IMR-90 (cell line): ENCODE measurements at regions not wholly inside any gene's neighbourhood (a gene's known extent, or its start where the extent isn't known, plus 50 kb on each side); places are given as distances from the start of the nearest gene placed in this dataset.

Source experiments
- ATAC-seq: fragments of 200-7000 bp; cut with Tn5 transposase; 2 replicates; pipeline ENCODE4 v1.9.1; 2020; ENCODE audit warnings: low read depth, mild to moderate bottlenecking, moderate library complexity
- BruUV-seq: library from RNA; stranded (reverse); fragments of 400-500 nt; replicated peaks from 2 replicates; lab custom pipeline; 2021; lab: Mats Ljungman, UMichigan
- CTCF ChIA-PET: fragments of 300-600 bp; formaldehyde crosslinking; extraction: SDS; loops from one replicate; lab custom pipeline; 2021; ENCODE audit warnings: antibody characterized with exemption; lab: Yijun Ruan, JAX
- POLR2A ChIA-PET: fragments of 300-600 bp; sonication (Branson Sonifier 250); formaldehyde crosslinking; loops from one replicate; lab custom pipeline; 2022; ENCODE audit warnings: antibody characterized with exemption; ENCODE audit not compliant: unreplicated experiment; lab: Charles Lee
- DNase-seq: peaks from one replicate; pipeline ENCODE4 v3.0.0; 2013
- H2AFZ ChIP-seq: replicated peaks from 2 replicates; pipeline ENCODE3; 2013; ENCODE audit warnings: low read length, mild to moderate bottlenecking; ENCODE audit not compliant: poor library complexity
- H2AK5ac ChIP-seq: 2 replicates; pipeline ENCODE4 v1.6.1; 2013; ENCODE audit warnings: low read depth, low read length, inconsistent platforms
- H2AK9ac ChIP-seq: replicated peaks from 2 replicates; pipeline ENCODE3; 2013; ENCODE audit warnings: mild to moderate bottlenecking, low read depth, low read length, moderate library complexity; ENCODE audit not compliant: poor library complexity
- H2BK120ac ChIP-seq: 2 replicates; pipeline ENCODE4 v1.6.1; 2013; ENCODE audit warnings: low read depth, low read length, inconsistent platforms
- H2BK15ac ChIP-seq: 3 replicates; pipeline ENCODE4 v1.6.1; 2013; ENCODE audit warnings: low read depth, low read length, inconsistent platforms
- H2BK20ac ChIP-seq: 2 replicates; pipeline ENCODE4 v1.6.1; 2013; ENCODE audit warnings: low read depth, mild to moderate bottlenecking, inconsistent platforms, low read length, moderate library complexity
- H2BK5ac ChIP-seq: 2 replicates; pipeline ENCODE4 v1.6.1; 2013; ENCODE audit warnings: mild to moderate bottlenecking, low read depth, low read length, inconsistent platforms; ENCODE audit not compliant: poor library complexity, severe bottlenecking
- H3K14ac ChIP-seq: replicated peaks from 2 replicates; pipeline ENCODE4 v1.6.1; 2013; ENCODE audit warnings: low read depth, low read length, inconsistent platforms
- H3K18ac ChIP-seq: 2 replicates; pipeline ENCODE4 v1.6.1; 2013; ENCODE audit warnings: low read depth, low read length, control low read depth
- H3K23ac ChIP-seq: 2 replicates; pipeline ENCODE4 v1.6.1; 2013; ENCODE audit warnings: low read depth, low read length, inconsistent platforms
- H3K27ac ChIP-seq: 2 replicates; pipeline ENCODE4 v1.5.1; 2013; ENCODE audit warnings: mild to moderate bottlenecking, control low read depth, low read length; ENCODE audit not compliant: insufficient read depth
- H3K27me3 ChIP-seq: 2 replicates; pipeline ENCODE4 v1.6.1; 2013; ENCODE audit warnings: low read length; ENCODE audit not compliant: control insufficient read depth, insufficient read depth
- H3K36me3 ChIP-seq: 2 replicates; pipeline ENCODE4 v1.6.1; 2013; ENCODE audit warnings: low read length, mixed read lengths; ENCODE audit not compliant: control insufficient read depth, insufficient read depth
- H3K4ac ChIP-seq: 2 replicates; pipeline ENCODE4 v1.6.1; 2013; ENCODE audit warnings: low read depth, low read length, inconsistent platforms
- H3K4me1 ChIP-seq: 2 replicates; pipeline ENCODE4 v1.6.1; 2013; ENCODE audit warnings: low read length, mixed read lengths; ENCODE audit not compliant: control insufficient read depth, insufficient read depth
- H3K4me2 ChIP-seq: 2 replicates; pipeline ENCODE4 v1.6.1; 2013; ENCODE audit warnings: low read depth, mild to moderate bottlenecking, control low read depth, low read length, moderate library complexity
- H3K4me3 ChIP-seq: 2 replicates; pipeline ENCODE4 v1.5.1; 2013; ENCODE audit warnings: low read depth, mild to moderate bottlenecking, control low read depth, low read length, moderate library complexity; ENCODE audit not compliant: insufficient read depth
- H3K56ac ChIP-seq: 2 replicates; pipeline ENCODE4 v1.6.1; 2013; ENCODE audit warnings: low read length, inconsistent platforms; ENCODE audit not compliant: insufficient read depth; ENCODE audit errors: extremely low read depth
- H3K79me1 ChIP-seq, 2 experiments: 2 replicates each; pipeline ENCODE4 v1.6.1; 2013; ENCODE audit warnings: low read length in 2 of 2, inconsistent platforms in 1 of 2, low read depth in 1 of 2
- H3K9ac ChIP-seq: 2 replicates; pipeline ENCODE4 v1.6.1; 2013; ENCODE audit warnings: low read depth, low read length, control low read depth
- H3K9me1 ChIP-seq: 2 replicates; pipeline ENCODE4 v1.6.1; 2013; ENCODE audit warnings: low read length, inconsistent platforms; ENCODE audit not compliant: insufficient read depth
- H3K9me3 ChIP-seq: 2 replicates; pipeline ENCODE4 v1.6.1; 2013; ENCODE audit warnings: low read length; ENCODE audit not compliant: control insufficient read depth, insufficient read depth
- H4K20me1 ChIP-seq: 2 replicates; pipeline ENCODE4 v1.6.1; 2013; ENCODE audit warnings: low read length, inconsistent platforms; ENCODE audit not compliant: insufficient read depth
- H4K5ac ChIP-seq: 2 replicates; pipeline ENCODE4 v1.6.1; 2013; ENCODE audit warnings: mild to moderate bottlenecking, low read depth, low read length, control low read depth
- H4K8ac ChIP-seq, 2 experiments: 2 replicates each; pipeline ENCODE4 v1.6.1; 2013; ENCODE audit warnings: low read depth in 2 of 2, low read length in 2 of 2, control low read depth in 1 of 2, inconsistent platforms in 1 of 2
- H4K91ac ChIP-seq: 2 replicates; pipeline ENCODE4 v1.6.1; 2013; ENCODE audit warnings: low read depth, low read length, inconsistent platforms; ENCODE audit not compliant: insufficient read depth
- BHLHE40 ChIP-seq: fragments of 150-350 bp; IDR thresholded peaks from 2 replicates; pipeline ENCODE4 v1.6.1; 2016; ENCODE audit warnings: mild to moderate bottlenecking, low read depth, low read length
- CEBPB ChIP-seq: IDR thresholded peaks from 2 replicates; pipeline ENCODE4 v1.6.1; 2012; ENCODE audit warnings: low read depth, low read length, improper control_type of control experiment
- NFE2L2 ChIP-seq: fragments of 150-350 bp; IDR thresholded peaks from 2 replicates; pipeline ENCODE4 v1.6.1; 2016; ENCODE audit warnings: low read depth, mild to moderate bottlenecking, low read length
- USF2 ChIP-seq: fragments of 150-350 bp; IDR thresholded peaks from 2 replicates; pipeline ENCODE4 v1.6.1; 2017; ENCODE audit warnings: mild to moderate bottlenecking, antibody characterized with exemption, low read length, low read depth
- WGBS, 2 experiments: methylation state at CpG; one replicate each; pipeline versions ENCODE4 v1.1.5 to v1.1.7; 2013; ENCODE audit warnings: missing lambda C conversion rate in 2 of 2; ENCODE audit not compliant: insufficient read length in 1 of 2; ENCODE audit errors: extremely low coverage in 2 of 2; 5-methylcytosine and 5-hydroxymethylcytosine counted together
- dilution Hi-C: fragments of 300-500 bp; cut with HindIII; formaldehyde crosslinking; loops from one replicate; pipeline ENCODE4 v1.14.3; 2018; ENCODE audit warnings: low sequenced_read_pairs; ENCODE audit not compliant: unreplicated experiment
- in situ Hi-C: fragments of 300-500 bp; cut with MboI; formaldehyde crosslinking; loops from 3 replicates; pipeline ENCODE4 v1.14.3; 2019; ENCODE audit warnings: low sequenced_read_pairs, inconsistent platforms, mixed read lengths
- intact Hi-C: fragments of 100-400 bp; cut with micrococcal nuclease; formaldehyde crosslinking; loops from 2 replicates; pipeline ENCODE4 v1.10.0; 2022

GRCh38 chr5:126348855-126349635 is 74.2 kb upstream of the GRAMD2B start:
- Histone ChIP-seq H3K36me3 (no peaks in the 10 kb centered on the region), H3K4ac (peak overlapping the region; percentile 19; the same call in 1 of the 2 replicates), H2AK5ac (no peak overlapping the region), H3K9me3 (no peaks in the 10 kb centered on the region), H3K4me1 (peaks cover 13% of the 10 kb centered on the region), H3K27me3 (no peaks in the 10 kb centered on the region), H2BK120ac (peak overlapping the region; percentile 23), H2BK20ac (peak overlapping the region; percentile 64; the same call in 1 of the 2 replicates), H2AK9ac (no peak overlapping the region), H2AFZ (no peak overlapping the region), H3K27ac (no peak overlapping the region), H3K23ac (peak overlapping the region; percentile 32; the same call in 1 of the 2 replicates), H3K9ac (no peak overlapping the region), H4K91ac (no peak overlapping the region), H4K8ac (peak overlapping the region in 1 of 2 experiments; percentile 70; a peak in 2 of 4 replicates), H4K5ac (peak overlapping the region; percentile 94; the same call in 1 of the 2 replicates), H3K79me1 (0 out of 4 replicates have a peak, but pooled peaks cover 0 to 4% of the 10 kb centered on the region in 2 experiments), H3K4me2 (peak overlapping the region; percentile 89; the same call in 1 of the 2 replicates), H3K18ac (peak overlapping the region; percentile 64), H2BK5ac (peak overlapping the region; percentile 34), H3K56ac (no peak overlapping the region), H2BK15ac (peak overlapping the region; percentile 22; the same call in 1 of the 3 replicates), H3K14ac (peak overlapping the region; percentile 14), H3K4me3 (no peak overlapping the region), H3K9me1 (peaks cover 10% of the 10 kb centered on the region; the same call in 1 of the 2 replicates), H4K20me1 (no peaks in the 10 kb centered on the region)
- intact Hi-C loops: no loop called here
- in situ Hi-C loops: loop anchor here (5.0 to 10.0 kb wide), 2 partner anchors 188 to 436 kb away; no protein-coding TSS in a partner anchor
- ChIA-PET POLR2A (no interaction called here), CTCF (interaction anchor here (1.0 to 1.9 kb wide), 3 partner anchors 151 to 198 kb away, joined by 4 read pairs; no protein-coding TSS in a partner anchor)
- WGBS, 2 experiments: no CpG with 5 or more reads among the region's 3 CpGs
- no peak for TF ChIP-seq NFE2L2
- TF ChIP-seq USF2: no peak
- TF ChIP-seq CEBPB: no peak
- no peak for TF ChIP-seq BHLHE40
- ATAC-seq (peak; percentile 76), DNase-seq (peak; percentile 54)
- dilution Hi-C loops: loop anchor here (10.0 kb wide), 1 partner anchor 196 kb away; no protein-coding TSS in a partner anchor
- no TSS peak for BruUV-seq
